ENCODE measurements at regions not wholly inside any gene's neighbourhood (a gene's known extent, or its start where the extent isn't known, plus 50 kb on each side); places are given as distances from the start of the nearest gene placed in this dataset.

DNA sequence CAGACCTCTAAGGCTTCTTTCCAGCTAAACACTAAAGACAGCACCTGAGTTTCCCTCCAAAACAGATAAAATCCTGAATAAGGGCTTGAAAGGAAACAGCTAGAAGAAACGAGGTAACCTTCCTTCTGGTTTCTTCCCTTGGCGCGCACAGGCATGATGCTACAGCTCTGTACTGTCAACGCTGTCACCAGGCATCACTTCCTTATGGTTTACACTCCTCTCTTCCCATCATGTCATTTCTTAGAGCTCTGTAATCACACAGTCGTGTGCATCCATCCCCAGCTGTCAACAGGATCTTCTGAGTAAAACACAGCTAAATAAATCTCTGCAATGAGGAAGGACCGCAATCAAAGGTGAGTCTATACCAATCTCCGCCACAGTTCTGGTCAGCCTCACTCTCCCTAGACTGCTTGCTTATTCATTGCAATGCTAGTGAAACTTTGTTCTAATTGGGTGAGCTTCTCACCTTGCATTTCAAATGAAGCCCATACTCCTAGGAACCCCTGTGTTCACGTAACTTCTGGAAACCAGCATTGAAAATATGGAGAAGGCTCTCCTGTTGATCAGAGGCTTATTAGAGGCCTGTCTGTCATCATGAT, 162.6 kb upstream of the DTNBP1 start:
- TF ChIP-seq GABPA (IDR thresholded peaks at IDR 0.05; ENCODE audit: low read depth): no peak
- no peak for TF ChIP-seq CHD1 (IDR thresholded peaks at IDR 0.05; ENCODE audit: low read depth, low read length)
- TF ChIP-seq TCF12 (IDR thresholded peaks at IDR 0.05; ENCODE audit: low read depth, low read length): no peak
- no peak for TF ChIP-seq RAD51 (IDR thresholded peaks at IDR 0.05)
- TF ChIP-seq EED (IDR thresholded peaks at IDR 0.05; ENCODE audit: low read depth): no peak
- TF ChIP-seq SMARCA5 (IDR thresholded peaks at IDR 0.05): no peak

All from GM12878 (cell line).